ENCODE measurements at regions not wholly inside any gene's neighbourhood (a gene's known extent, or its start where the extent isn't known, plus 50 kb on each side); places are given as distances from the start of the nearest gene placed in this dataset.
A peak's percentile ranks its signal among the peaks of the same experiment; 100 is the strongest.

DNA sequence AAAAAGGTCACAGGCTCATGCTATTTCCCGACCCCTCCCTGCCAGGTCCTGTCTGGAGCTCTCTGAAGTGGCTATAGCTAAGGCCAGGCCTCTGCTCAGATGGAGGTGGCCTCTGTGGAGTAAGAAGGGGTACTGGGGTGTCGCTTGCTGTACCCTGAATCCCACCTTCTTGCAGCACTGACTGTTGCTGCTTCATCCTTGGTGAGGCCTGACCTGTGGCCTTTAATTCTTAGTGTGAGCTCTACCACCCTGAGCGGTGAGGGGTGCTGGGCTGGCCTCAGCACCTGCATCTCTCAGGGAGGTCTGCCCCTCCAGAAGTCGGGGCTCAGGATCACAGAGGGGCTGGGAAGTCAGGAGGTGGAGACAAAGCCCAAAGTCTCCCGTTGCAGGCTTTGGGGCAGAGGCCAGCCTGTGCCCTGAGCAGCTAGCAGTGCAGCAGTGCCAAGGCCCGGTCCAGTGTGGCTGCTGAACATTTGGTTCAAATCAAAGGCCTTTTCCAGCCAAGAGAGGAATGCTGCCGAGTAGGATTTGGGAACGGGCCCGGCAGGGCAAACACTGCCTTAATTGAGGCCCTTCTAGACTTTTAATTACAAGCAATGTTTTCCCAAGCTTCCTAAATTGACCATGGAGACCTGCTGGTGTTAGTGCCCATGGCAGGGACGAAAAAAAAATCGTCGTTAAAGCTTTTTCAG is 133.5 kb upstream of the HAAO start:
- DNase-seq = peak in 35 of 51 donors; percentile 13 to 84 (median 60)

DNA sequence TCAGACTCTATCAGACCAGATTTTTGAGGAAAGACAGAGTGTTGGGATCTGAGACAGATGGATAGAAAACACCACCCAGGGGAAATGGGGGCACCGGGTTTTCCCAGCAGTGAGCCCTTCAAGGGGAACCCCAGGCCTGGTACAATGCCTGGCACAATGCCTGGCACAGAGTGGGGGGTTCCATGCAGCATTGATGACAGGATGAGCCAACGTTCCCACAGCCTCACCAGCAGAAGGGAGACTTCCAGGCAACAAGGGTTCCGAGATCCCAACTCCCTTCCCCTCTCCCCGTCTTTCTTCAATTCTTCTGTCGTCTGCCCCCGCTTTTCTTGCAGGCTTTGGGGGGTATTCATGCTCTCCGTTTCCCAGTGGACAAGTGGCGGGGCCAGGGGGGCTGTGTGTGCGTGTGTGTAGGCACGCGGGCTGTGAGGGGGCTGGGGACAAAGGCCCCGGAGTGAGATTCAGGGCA is 132.1 kb upstream of the HAAO start:
- DNase-seq = peak in 11 of 51 donors; percentile 25 to 78 (median 48)

DNA sequence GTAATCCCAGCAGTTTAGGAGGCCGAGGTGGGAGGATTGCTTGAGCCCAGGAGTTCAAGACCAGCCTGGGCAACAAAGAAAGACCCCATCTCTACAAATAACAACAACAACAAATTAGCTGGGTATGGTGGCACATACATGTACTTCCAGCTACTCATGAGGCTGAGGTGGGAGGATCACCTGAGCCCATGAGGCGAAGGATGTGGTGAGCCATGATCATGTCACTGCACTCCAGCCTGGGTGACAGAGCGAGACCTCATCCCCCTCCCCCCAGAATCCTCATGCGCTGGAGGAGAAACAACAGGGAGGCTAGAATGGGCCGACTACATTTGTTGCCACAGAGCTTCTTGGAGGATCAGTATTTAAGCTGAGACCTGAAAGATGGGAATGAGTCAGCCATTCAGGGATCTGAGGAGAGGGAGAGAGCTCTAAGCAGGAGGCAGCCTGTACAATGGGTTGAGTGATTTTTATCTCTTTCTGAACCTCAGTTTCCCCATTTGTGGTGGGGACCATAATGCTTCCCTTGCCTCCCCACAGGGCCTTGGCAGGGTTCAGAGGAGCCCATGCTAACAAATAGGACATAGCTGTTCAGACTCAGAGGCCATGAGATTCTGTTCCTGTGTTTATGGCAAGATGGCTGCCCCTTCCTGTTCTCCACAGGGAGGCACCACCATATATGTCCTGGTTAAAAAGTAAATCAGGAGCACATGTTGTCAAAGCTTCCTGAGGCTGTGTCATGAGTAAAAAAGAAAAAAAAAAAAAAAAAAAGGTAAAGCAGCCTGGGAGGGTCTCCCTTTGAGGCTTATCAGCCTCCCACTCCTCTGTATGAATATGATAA is 131.4 kb upstream of the HAAO start:
- DNase-seq = no peak

DNA sequence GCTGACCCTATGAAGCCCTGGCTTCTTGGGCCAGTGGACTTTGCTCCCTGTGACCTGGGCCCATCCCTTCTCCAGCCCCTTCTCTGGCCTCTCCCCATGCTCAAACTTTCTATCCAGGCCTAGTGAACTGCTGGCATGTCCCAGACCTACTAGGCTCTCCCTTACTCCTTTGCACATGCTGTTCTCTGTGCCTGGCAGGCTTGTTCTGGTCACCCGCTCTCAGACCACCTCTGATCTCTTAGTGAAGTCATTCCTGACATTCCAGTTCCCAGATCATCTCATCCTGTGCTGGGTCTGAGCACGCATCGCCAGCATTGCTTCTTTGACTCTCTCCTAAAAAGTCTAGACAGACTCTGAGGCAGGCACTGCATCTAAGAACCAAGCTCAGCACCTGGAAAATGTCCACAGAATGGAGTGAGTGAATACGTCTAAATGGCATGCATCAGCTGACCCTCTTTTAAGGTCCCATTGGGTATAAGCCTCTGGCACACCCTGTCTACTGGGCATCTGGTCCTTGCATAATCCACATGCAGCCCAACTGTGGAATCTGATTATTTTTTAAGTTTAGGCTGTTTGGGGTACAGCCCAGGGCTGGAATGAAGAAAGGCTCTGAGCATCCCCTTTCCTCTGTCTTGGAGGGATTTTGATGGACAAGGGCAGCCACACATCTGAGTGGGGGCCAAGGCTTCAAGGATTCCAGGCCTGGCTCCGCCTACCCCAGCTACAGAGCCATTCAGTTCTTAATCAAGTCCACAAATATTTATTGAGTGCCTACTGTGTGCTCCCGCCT is 130.6 kb upstream of the HAAO start:
- no peak for DNase-seq

GRCh38 chr2:42922293-42922692 is 129.9 kb upstream of the HAAO start:
- no peak for DNase-seq

DNA sequence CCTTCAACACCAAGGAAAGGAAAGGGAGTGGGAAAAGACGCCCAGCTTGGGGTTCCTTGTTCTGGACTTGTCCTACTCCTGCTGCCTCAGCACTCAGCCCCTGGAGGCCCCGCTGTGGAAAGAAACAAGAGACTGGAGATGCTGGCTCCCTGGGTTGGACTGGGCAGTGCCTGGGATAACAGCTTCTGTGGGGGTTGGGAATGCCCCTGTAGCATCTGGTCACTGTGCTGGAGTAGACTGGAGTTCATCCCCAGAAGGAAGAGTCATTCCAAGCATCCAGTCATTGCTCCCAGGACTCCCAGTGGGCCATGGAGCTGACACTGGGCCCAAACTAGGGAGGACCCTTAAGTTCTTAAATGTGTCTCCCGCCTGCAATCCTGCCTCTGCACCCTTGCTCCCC is 129.3 kb upstream of the HAAO start:
- DNase-seq = no peak

DNA sequence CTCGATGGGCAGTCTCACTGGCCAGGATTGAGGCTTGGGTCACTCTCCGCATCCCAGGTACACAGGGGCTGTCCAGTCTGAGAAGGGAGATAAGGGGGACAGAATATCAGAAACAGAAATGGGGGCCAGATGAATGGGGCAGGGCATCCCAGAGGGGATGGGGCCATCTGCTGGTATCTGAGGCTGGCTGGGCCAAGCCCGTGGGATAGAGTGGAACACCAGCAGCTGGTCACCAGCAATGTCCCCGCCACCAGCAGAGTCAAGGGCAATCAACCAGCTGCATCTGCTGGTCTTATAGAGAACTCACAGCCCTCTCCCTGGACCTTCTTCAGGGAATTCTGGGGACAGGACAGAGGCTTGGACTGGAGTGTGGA is 128.8 kb upstream of the HAAO start:
- no peak for DNase-seq

DNA sequence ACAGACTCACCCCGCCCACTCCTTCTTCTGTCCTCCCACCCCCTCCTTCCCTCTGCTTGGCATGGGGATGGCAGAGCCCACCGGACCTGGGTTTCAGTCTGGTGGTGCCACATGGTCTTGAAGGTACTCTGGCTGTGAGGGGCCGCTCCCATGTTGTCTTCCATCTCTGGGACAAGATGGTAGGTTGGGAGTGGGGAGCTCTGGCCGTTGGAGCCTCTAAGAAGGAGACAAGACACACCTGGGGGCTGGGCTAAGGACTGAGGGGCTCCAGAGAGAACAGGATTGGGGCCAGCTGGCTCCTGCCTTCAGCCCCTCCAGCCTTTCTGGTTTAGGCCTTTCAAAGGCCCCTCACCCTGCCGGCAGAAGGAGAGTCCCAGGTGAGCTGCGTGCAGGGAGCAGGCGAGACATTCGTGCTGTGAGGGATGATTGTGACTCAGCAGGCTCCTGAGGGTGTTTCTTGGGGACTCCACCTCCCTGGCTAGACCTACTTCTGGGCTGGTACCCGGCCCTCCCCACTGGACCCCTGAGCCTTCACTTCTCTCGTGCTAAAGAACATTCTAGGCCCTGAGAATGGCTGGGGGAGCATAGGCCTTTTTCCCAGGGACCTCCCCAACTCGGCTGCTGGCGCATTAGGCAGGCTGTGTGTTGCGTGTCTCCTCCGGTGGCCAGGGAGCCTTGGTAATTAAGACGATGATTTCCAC is 128.2 kb upstream of the HAAO start:
- no peak for DNase-seq

DNA sequence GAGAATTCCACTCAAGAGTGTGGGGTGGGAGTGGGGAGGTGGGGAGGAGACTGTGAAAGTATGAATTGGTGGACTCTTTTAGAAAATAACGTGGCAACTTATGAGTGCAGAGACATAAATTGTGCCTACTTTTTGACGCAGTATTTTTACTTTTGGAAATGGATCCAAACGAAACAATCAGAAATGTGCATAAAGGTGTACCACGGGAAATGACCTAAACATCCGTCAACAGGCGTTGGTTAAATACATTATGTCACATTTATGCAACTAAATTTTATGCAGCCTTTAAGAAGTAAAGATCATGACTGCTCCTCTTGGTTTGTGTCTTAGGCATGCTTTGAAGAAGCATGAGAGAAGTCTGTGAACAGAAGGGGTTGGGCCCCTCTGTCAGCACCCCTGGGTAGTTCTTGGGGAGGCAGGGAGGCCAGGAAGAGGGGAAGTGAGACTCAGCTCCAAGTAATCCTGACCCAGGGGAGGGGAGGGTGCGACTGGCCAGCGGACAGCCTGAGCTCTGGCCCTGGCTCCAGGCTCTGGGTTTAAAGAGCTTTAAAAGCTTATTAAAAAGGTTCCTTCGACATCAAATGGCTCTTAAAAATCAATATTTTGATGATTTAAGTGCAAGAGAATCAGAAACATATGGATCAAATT is 126.4 kb upstream of the HAAO start:
- DNase-seq = no peak

GRCh38 chr2:42918041-42918440 is 125.7 kb upstream of the HAAO start:
- no peak for DNase-seq

GRCh38 chr2:42917425-42917927 is 125.1 kb upstream of the HAAO start:
- no peak for DNase-seq

GRCh38 chr2:42916324-42916723 is 123.9 kb upstream of the HAAO start:
- no peak for DNase-seq

GRCh38 chr2:42914860-42915259 is 122.5 kb upstream of the HAAO start:
- DNase-seq = no peak

GRCh38 chr2:42914314-42914713 is 121.9 kb upstream of the HAAO start:
- DNase-seq = no peak

- no peak for DNase-seq
Observed at GRCh38 chr2:42913280-42913878, 121.0 kb upstream of the HAAO start.

- no peak for DNase-seq
Observed at GRCh38 chr2:42910645-42911405, 118.4 kb upstream of the HAAO start.

- no peak for DNase-seq
Observed at GRCh38 chr2:42909966-42910365, 117.6 kb upstream of the HAAO start.

DNA sequence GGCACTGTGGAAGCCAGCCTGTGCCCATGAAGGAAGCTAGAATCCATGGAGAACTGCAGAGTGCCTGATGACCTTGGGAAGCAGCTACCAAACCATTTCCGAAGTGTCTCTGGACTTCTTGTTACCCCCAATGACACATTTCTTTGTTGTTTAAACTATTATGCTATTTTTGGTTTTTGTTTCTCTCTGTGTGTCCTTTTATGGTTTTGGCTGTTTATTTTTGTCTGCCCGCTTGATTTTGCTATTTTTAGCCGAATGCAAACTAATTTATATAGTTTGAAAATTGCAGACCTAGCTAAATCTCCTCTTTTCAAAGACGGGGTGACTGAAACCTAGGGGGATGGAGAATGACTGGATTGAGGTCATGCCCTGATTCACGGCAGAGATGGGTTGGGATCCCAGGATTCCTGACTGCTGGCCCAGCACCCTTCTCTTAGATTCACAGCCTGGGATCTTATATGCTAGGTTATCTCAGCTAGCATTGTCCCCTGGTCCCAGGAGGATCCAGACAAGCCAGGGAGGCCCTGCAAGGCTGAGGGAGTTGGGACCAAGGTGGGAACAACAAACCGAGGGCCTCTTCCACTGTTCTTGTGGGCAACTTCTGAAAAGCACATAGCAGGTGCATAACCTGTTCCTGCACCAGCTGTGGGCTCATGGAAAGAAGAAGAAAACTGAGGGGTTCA is 116.3 kb upstream of the HAAO start:
- no peak for DNase-seq

GRCh38 chr2:42907835-42908234 is 115.5 kb upstream of the HAAO start:
- DNase-seq = no peak

Data from hypothalamus (tissue), 51 donors.